ENCODE measurements at regions not wholly inside any gene's neighbourhood (a gene's known extent, or its start where the extent isn't known, plus 50 kb on each side); places are given as distances from the start of the nearest gene placed in this dataset.

DNA sequence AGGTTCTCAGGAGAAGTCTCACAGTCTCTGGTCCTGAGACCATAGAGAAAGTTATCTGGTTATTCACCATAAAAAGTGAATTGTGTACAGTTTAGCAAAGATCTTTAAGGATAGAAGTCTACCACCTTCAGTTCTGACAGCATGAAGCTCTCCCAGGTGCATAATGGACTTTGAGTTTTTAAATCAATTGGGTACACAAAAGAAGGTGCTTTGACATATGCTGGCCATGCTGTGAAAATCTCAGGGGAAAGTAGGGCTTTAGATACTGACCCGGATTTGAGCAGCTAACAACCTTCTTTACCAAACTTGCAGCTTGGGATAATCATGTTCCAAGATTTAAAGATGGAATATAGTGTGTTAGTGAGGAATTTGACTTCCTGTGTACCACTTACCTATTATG lies 264.2 kb downstream of the ZSWIM6 start:
- no peak for DNase-seq

DNA sequence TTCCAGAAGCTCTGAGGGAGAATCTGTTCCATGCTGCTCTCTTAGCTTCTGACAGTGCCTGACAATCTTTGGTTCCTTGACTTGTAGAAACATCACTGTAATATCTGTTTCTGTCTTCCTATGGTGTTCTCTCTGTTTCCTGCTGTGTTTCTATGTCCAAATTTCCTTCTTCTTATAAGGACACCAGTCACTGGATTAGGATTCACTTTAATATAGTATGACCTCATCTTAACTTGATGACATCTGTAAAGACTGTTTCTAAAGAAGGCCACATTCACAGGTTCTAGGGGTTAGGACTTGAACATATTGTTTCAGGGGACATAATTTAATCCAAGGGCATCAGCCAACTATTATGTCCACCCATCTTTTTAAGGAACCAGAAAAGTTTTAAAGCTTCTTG lies 265.6 kb downstream of the ZSWIM6 start:
- DNase-seq: no peak

DNA sequence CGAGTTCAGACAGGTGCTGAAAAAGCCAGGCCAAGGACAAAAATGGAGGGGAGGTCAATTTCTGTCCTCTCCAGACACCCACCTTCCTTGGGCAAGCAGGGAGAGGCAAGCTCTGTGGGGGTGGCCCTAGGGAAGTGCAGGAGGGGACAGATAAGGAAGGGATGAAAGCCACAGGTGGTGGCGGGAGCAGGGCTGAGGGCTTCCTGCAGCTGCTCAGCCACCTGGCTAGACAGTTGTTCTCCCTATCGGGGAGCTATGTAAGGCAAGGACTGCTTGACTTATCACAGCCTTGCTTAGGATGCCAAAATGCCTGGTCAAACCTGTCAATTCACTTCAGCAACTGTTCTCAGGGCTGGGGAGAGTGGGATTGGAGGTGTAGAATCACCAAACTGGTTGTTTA lies 266.1 kb downstream of the ZSWIM6 start:
- no peak for DNase-seq

- DNase-seq: no peak
These were observed 267.5 kb downstream of the ZSWIM6 start for GRCh38 chr5:61599370-61600122.

- DNase-seq: no peak
These were observed 268.0 kb downstream of the ZSWIM6 start for GRCh38 chr5:61600123-61600444.

DNA sequence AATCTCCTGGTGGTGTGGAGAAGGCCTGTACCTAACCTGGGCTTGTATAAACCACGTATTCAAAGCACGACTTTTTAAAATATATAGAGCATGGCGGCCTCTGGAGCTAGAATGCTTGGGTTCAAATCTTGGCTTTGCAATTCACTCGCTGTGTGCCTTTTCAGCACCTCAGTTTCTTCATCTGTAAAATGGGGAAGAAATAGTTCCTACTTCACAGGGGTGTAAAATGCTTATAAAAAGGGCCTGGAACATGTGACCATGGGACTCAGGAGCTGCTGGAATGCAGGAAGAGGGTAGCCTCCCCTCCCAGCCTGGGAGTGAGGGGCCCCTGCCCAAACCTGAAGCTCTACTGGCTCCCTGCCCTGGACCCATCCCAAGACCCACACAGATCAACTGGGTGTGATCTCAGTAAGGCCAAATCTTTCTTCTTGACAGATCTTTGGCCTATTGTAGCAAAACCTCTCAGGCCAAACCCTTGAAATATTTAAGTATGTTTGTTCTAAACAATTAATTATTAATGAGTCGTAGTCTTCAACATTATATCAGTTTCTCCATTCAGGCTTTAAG lies 269.0 kb downstream of the ZSWIM6 start:
- no peak for DNase-seq

DNA sequence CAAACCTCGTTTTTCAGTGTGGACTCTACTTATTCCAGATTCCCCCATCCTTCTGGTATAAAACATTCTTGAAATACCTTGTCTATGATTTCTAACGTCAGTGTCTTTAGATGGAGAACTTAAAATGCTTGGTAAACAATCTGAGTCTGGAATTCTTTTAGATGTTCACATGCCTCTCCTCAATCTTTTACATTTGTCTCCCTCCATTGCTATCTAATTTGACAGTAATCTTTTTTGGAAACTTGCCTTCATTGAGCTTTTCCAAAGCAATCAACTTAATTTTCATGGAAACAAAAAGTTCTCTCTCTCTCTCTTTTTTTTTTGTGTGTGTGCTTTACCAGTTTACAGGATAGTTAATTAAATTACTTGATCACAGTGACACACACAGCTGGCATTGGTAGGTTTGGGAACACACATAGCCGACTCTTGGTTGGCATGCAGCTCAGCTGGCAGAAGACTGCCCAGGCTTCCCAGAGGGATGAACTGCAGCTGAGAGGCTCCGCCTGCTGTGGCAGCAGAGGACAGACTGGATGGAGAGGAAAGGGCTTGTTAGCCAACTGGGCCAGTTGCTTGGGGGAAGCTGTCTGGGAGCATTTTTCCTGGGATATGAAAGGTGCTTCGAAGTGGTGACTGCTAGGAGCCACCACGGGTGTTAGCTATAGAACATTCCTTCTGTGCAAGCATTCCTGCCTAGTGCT lies 271.3 kb downstream of the ZSWIM6 start:
- DNase-seq: no peak

GRCh38 chr5:61604076-61605025 lies 272.3 kb downstream of the ZSWIM6 start:
- DNase-seq: no peak

GRCh38 chr5:61609840-61610677 lies 278.0 kb downstream of the ZSWIM6 start:
- no peak for DNase-seq

DNA sequence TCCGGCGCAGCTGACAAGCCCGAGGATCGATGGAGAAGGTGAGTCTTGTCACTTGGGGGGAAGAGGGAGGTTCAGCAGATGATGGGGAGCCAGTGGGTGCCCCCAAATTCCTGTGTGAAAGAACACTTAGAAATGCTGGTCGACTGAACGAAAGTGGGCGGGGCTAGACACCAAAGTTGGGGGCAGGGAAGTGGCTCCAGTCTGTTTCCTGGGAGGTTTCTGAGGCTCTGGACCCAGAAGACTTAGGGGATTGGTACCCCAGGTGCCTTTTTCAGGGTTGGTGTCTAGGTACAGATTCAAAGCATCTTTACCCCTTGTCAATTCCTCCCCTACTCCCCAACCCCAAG lies 278.6 kb downstream of the ZSWIM6 start:
- DNase-seq: no peak

- DNase-seq: no peak
These were observed 280.4 kb downstream of the ZSWIM6 start for GRCh38 chr5:61612431-61612830.

DNA sequence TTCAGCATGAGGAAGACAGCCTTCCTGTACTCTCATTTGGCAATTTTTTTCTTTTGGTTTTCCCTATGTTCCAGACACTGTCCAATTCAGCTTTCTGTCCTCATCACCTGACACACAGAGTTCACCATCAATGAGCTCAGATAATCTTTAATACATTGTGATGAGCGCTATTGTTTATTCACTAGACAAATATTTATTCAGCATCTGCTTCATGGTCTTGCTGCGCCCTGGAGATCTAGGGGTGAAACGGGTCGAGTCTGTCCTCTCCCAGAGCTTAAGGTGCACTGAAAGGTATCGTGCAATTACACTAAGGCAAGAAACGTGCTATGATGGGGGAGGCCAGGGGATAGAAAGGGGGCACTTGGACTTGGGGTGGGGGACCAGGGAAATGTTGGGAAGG lies 281.6 kb downstream of the ZSWIM6 start:
- DNase-seq: no peak

GRCh38 chr5:61614606-61615005 lies 282.5 kb downstream of the ZSWIM6 start:
- DNase-seq: no peak

GRCh38 chr5:61617039-61617438 lies 285.0 kb downstream of the ZSWIM6 start:
- no peak for DNase-seq

- DNase-seq: no peak
These were observed 286.0 kb downstream of the ZSWIM6 start for GRCh38 chr5:61617995-61618525.

DNA sequence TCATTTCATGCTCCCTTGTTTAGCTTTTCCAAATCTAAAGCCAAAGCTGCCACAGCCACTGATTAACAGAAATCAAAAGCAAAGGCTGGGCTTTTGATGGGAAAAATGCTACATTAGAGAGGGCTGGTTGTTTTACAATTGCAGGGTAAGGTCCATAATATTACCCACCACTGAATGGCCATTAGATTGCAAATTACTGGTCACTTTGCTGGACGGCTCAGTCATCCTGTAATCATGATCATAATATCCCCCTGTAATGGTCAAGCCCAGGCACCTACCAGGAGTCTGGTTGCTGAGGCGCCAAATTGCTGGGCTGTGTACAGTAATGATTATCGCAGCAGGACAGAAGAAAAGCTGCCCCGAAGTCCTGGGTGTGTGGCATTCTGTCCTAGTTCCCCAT lies 286.5 kb downstream of the ZSWIM6 start:
- no peak for DNase-seq

DNA sequence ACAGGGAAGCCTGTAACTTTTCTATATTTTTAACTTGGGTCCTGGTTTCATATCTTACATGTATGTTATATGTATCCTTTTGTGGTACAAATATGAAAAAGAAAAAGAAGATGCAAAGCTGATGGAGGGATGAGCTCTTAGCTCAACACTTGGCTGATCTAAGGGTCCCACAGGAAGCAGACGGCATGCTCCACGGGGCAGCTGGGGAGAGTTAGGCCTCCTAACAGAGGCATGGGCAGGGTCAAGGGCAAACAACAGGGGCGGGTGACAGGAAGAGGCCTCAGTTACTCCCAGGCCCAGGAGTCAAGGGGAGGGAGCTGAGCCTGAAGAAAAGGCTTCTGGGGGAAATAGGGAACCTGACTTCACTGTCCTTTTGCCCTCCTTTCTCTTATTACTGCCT lies 287.2 kb downstream of the ZSWIM6 start:
- no peak for DNase-seq

DNA sequence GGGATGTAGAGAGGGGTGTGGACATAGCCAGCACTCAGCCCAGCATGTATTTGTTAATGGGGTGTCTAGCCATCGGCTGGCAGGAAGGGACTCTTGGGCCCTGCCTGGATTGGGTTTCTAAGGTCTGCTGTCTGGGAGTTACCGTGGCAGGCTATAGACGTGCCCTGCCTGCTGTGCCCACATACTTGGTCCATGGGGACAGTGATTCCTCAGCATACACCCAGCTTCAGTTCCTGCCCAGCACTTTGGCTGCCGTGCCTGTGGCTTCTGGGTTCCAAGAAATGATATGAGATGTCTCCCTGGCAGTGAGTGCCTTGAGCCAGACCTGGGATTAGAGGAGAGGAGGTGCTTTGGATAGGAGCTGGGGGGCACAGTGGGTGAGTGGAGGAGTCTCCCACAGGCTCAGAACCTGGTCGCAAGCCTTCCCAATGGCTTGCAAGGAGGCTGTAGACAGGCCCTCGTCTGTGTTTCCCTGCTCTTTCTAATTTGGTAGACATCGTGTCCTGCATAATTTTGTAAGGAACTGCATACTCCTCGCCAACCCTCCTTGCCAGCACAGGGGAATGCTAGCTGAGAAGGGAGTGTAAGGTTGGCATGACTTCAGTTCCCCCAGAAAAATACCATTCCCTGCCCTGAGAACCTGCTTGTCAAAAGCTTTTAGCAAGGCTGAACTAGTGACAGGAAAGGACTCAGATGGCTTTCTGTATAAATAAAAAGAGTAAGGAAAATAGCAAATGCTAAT lies 287.9 kb downstream of the ZSWIM6 start:
- no peak for DNase-seq

DNA sequence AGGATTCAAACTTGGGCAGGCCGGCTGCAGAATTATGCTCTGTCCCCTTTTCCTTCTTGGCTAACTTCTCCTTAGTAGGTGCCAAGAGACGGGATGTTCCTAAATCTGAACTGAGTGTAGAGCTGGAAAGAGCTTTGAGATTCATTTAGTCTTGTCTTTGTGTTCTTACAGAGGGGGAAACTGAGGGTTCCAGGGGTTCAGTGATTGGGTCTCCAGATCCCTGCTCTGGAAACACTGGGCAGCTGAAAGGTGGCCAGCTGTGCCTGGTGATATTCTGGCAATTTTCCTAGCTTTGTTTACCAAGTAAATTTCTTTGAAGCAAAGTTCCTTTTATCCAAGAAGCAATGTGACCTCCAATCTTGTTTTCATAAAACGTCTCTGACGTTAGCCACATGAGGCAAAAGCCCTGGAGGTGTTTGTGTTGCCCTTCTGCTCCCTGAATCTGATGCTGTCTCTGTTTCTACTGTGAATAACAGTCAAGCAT lies 288.7 kb downstream of the ZSWIM6 start:
- no peak for DNase-seq

DNA sequence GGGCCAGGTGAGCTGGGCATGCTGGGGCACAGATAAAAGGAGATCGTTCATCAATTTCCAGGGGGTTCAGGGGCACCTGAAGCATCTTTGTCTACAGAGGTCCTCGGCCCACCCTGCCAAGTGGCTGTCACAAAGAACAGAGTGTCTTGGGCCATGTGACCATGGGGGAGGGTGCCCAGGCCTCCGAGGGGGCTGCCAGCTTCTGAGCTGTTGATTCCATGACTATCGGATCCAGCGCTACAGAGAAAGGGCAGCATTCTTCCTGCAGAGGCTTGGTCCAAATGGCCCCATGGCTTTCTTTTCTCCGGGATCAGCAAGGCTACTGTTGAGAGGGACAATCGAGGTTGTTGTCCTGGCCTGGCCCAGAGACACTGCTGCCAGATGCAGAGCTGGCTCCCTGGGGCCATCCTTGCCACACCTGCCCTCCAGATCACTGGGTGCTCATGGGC lies 289.2 kb downstream of the ZSWIM6 start:
- no peak for DNase-seq

GRCh38 chr5:61622156-61622555 lies 290.1 kb downstream of the ZSWIM6 start:
- DNase-seq: no peak
